ENCODE measurements at regions not wholly inside any gene's neighbourhood (a gene's known extent, or its start where the extent isn't known, plus 50 kb on each side); places are given as distances from the start of the nearest gene placed in this dataset.
"Not testable (repeated sequence)": the region's sequence is repeated elsewhere in the genome, so short reads cannot be mapped to it uniquely, and the experiment has no call there.

DNA sequence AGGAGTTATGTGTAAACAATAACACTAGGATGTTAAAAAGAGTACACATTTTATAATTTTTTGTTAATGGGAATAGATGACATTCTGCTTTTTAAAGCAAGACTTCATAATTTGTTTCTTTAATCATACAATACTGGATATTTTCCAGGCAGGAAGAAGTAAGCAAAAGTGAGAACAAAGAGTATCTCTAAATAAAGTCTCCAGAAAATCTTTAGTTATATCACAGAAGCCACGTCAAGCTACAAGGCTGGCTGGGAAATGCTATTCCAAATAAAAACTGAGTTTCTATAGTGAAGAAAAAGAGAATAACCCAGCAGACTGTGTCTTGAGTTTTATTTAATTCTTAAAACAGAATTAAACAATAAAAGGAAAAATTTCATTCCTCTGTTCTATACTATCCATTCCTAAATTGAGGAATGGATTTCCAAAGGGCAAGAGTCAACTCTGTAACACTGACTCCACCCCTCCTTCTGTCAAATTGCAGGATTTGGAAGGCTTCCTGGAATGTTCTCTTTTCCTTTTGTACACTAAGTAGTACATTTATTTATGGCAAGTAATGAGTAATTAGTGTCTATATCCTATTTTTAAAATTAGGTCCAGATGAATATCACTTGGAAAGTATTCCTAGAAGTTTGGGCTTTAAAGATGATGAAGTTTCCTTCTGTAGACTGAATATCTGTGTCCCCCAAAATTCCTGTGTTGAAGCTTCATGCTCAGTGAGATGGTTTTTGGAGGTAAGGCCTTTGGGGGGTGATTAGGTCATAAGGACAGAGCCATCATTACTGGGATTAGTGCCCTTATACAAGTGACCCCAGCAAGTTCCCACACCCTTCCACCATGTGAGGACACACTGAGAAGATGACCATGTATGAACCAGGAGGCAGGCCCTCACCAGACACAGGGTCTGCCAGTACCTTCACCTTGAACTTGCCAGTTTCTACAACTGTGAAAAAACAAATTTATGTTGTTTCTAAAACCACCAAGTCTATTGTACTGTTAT lies 290.9 kb downstream of the CRPPA start:
- DNase-seq = no peak

DNA sequence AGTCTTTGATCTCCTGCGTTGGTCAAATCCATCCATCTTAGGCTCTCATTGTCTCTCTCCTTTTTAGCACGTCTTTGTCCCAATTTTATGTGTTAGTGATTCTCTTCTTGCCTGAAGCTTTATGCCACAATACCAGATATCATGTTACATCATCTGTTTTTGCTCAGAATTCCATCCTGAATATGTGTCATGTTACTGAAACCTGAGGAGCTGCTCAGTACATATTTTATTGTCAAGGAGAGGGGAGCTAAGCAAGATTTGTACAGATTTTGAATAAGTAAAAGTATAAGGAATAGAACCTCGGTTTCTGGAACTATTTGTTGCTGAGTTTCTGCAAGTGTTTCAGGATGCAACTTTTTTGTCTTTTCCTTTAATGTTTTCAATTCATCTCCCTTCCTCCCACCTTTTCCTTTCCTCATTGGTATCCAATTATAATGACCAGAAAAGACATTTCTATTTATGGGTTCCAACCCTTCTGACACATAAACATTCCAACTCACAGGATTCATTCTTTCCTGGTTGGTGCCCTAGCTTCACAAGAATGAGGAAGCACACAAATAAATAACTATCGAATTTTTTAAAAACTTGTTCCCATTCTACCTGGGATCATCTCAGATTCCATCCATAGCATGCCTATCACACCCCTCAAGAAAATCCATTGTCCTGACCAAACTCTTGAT lies 291.8 kb downstream of the CRPPA start:
- peak; percentile 49 for DNase-seq

DNA sequence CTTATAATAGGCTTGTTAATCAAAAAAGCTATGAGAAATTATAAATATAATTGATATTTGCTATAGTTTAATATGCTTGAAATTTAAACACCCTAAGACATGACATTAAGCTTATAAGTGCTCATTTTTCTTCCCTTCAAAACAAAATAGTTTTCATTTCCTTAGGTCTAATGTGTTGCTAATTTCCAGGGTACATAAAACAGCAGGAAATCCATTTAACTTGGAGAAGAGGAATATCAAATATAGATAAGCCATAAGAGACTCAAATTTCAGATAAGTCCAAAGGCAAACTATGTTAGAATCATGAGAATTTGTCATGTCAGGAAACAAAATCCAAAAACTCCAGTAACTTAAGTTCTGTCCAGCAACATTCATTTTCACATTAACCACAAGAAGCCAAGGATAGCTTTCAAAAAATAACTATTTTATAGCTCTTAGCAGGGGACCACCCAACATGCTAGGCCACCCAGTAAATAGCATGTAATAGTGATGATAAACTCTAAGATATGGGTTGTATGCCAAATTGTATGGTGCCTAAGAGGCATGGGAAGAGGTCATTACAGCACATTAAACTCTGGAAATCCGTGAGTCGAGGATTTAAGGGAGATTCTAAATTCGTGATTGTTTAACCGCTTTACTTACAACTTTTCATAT lies 298.1 kb downstream of the CRPPA start:
- no peak for DNase-seq

DNA sequence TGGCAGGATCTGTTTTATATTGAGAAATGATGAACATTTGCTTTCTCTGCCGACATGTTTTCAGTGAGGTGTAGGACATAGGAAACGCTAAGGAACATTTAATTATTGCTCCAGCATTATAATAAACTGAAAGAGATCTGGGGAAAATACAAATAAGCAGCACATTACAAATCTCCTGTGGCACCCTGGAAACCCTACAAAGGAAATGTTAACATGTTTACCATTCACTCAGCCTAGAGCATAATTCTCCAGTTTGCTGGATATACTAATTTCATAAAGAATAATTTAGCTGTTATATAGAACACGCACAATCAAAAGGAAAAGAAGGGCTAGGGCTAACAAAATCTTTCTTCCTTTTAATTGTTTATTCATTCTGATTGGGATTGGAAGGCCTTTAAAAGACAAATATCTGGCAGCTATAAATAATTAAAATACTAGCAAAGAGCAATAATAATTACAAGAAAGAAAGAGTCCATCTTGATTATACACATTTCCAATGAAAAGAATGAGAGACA lies 299.4 kb downstream of the CRPPA start:
- no peak for DNase-seq

DNA sequence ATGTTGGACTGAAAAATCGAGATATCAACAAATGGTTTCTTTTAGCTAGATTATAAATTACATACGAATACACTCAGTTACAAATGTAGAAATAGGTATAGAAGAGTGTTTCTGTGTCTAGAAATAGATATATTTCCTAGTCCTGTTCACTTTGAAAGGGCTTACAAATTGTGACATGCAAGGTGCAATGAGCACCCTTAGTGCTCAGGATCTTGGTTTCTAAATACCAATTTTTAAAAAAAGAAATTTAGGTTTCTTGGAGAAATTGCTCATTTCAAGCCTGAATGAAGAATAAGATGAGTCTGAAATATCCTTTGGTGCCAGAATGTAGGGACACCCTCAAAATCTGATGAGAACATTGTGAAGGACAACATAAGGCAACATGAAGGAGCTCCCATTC lies 306.0 kb downstream of the CRPPA start:
- no peak for DNase-seq

DNA sequence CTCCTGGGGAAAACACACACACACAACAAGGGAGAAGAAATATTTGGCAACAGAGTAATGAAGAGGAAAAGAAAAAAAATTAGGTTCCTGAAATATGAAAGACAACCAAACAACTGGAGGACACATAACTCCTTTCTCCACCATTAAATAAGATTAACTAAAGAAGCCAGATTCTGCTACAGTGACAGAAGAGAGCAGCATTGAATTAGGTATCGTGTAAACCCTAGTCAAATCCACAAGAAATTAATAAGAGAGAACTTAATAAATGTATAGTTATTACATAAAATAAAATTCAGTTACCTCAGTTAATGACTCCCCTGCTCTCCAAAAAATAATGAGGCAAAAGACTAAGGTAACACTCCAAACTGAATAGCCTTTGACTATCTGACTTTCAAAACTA lies 306.7 kb downstream of the CRPPA start:
- DNase-seq = no peak

DNA sequence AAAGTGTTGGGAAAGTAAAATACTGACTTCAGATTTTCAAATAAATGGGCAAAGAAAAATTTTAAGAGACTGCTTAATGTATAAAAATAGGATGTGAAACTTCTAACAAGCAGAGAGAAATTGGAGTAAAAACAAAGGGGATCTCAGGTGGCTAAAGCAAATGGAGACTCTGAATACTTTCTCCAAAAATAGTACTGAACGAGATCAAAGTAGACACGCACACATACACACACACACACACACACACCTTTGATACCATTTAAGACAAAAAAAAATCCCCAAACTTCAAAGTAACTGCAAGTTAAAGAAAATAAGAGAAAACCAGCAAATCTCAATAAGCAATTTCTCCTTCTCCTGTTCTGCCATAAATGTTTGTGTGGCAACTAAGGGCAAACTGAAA lies 307.3 kb downstream of the CRPPA start:
- DNase-seq = no peak

DNA sequence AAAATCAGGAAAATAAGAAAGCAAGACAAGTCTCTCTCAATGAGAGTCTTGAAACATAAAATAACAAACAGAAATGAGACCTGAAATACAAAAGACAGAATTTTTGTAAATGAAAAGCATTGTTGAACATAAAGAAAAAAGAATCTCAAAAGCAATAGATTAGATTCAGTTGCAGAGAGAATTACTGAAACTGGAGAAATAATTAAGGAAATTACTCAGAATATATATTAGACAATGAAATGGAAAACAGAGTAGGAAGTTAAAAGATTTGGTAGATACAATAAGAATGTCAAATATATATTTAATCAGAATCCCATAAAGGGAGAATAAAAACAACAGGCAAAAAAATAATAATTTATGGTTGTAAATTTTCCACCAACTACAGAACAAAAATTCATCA lies 308.3 kb downstream of the CRPPA start:
- DNase-seq = no peak

DNA sequence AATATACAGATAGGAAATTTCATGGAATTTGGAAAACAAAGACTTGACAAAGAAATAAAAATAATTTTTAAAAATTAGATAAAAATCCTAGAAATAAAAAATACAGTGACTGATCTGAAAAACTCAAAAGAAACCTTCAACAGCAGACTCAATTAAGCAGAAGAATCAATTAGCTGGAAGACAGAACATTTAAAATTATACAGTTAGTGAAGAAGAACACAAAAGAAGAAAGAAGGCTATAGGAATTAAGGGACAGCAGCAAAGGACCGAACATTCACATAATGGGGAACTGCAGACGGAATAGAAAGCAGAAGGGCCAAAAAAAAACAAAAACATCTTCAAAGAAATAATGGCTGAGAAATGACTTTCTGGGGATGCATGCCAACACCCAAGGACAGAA lies 314.5 kb downstream of the CRPPA start:
- DNase-seq = no peak

DNA sequence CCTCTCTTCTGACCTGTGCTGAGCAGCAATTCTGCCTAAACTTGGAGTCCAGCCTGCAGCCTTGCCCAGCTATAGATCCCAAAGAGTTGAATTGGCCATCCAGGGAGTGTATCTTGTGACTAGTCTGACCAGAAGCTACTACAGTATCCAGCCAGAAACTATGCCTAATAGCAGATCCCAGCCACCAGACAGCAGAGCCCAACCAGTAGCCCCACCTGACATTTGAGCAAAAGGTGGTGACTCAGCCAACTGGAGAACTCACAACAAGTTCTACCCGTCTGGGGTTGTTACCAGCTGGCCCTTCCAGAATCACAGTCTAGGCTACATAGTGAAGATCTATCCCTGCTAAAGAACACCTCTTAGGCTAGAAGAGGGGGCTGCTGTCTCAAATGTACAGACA lies 315.0 kb downstream of the CRPPA start:
- no peak for DNase-seq

DNA sequence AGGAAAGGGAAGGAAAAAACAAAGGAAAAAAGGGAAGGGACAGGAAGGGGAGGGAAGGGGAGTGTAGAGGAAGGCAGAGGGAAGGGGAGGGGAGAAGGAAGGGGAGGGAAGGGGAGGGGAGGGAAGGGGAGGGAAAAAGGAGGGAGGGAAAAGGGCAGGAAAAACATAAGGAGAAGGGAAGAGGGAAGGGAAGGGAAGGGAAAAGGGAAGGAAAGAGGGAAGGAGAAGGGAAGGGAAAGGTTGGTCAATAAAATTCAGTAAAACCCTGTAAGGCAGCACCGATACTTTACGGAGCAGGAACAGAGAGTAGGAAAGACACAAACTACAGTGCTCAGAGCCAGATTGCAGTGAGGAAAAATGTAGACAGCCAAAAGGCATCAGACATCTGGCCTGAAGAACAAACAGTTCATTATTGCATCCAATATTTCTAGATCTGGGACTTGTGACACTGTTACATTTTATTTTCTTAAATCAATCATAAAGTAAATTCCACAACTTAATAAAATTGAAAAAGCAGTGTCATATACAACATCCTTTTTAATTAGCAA lies 322.0 kb downstream of the CRPPA start:
- DNase-seq = no peak

DNA sequence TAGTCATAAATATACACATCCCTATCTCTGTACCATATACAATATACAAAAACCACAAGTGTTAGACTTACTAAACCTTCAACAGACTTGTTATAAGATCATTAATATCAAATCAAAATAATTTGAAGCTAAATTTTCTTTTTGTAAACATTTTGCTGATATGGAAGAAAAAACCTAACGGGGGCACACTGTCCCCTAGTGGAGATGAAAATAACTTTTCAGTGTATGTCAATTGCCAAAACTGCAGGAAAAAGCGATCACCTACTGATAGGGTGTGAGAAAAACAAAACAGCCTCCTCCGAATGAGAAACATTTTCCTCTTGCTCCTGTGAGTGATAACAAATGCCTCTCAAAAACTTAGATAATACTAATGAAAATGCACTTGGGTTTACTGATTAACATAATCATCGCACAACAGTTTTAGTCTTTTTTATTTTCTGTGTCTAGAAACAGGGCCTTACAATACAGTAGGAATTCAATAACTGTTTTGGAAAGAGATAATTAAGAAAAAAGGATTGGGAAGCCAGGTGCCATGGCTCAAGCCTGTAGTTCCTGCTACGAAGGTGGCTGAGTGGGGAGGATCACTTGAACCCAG lies 322.7 kb downstream of the CRPPA start:
- DNase-seq = no peak

DNA sequence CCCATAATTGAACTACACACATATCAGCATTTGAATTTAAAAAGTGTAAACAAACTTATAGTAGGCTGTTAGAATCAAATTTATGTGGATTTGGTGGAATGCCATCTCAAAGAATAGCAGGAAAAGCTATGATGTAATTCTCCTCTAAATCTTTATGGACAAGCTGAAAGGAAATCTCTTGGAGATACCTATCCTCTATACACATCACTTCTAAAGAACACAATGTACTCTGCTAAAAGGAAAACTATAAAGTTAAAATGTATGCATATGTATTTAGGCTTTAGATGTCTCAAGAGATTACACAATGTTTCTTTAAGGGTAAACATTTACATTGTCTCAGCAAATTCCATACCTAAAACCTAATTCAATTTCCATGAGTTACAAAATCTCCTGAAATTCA lies 323.3 kb downstream of the CRPPA start:
- DNase-seq = no peak

DNA sequence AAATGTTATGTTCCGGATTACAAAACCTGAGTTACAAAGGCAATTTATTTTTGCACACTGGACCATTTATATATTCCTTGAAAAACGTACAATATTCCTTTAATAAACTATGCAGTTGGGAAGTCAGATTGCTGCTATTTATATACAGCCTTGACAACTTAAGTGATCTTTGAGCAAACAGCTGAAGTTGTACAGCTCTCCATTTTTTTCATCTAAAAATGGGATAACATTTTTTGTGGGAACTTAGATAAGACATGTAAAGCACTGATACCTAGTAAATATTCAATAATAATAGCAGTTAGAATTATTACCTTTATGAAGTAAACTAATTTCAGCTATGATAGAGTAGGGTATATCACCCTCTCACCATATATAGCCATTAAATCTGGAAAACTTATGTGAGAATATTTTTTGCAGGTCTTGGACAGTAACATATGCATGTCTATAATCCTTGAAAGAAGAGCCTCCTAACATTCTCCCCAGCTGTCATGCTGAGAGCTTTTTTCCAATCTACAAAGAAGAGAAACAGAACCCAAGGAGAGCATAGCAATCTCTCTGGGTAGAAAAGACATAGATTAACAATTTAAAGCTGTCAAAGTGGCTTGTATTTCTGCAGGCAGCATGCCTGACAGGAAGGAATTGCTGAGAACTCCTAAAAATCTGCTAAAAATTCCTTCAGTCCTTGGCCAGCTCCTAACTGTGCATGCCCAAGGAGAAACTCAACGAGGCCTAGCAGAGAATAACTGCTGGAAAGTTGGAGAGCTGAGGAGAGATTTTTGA lies 326.0 kb downstream of the CRPPA start:
- no peak for DNase-seq

DNA sequence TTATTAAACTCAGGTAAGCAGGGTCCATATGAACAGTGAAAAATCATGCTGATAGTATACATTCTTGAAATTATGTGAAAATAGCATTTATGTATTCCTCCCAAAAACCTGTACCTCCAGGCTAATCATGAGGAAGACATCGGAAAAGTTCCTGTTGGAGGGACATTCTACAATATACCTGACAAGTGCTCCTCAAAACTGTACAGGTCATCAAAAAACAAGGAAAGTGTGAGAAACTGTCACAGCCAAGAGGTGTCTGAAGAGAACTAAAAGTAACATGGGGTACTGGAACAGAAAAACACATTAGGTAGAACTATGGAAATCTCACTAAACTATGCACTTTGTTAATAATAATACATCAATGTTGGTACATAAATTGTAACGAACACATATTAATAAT lies 326.7 kb downstream of the CRPPA start:
- DNase-seq = no peak

DNA sequence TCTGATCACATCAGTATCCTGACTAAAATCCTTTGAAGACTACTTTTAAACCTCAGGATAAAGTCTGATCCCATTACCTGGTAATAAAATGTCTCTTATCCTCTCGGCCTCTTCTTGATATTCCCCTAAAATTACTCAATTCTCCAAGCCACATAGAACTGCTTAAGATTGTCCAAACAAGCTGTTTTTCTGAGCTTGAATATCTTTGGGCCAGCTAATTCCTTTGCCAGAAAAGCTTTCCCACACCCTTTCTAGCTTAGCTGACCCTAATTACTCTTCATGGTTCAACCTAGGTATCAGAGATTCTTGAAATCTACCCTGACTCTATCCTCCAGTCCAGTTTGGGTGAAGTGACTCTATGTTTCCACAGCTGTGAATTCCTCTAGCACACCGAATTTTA lies 328.6 kb downstream of the CRPPA start:
- no peak for DNase-seq

DNA sequence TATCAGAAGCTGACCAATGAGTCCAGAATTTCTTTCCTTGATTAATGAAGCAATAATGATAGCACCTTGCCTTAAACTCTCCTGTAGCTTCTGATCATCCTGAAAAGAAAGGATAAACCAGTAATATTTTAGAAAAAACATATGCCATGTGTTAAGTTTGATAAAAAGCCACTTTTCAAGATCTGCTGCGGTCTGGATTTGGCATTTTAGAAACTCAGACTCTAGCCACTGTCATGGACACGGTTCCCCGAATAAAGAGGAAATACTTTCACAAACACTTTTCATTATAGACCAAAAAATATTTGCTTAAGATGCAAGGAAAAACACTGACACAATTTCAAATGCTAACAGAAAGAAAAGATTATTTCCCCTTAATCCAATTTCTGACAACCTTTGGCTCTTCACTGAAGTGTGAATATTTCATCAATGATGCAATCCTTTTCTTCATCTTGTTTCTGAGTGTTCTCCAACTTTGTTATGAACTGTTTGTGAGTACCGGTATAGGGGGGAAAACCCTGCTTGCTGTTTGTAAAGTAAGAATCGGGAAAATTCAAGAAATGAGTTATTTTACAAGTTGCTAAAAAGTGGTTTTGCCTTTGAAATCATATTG lies 329.5 kb downstream of the CRPPA start:
- DNase-seq = no peak

DNA sequence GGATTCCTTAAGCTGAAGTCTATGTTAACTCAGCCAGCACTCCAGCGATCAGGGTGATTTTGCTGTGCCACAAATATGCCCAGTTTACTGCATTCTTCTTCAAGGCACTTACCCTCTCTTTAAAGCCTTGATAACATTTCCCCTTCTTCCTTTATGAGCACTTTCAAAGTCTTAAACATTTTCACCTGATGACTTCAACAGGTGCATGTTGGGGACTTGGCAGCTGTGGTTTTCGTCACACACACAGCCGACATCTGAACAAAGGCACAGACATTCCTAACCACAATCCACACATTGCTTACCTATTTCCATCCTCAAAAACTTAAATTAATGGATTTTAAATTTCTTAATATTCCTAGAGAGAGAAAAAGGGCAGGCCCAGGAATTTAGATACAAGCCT lies 331.5 kb downstream of the CRPPA start:
- no peak for DNase-seq

DNA sequence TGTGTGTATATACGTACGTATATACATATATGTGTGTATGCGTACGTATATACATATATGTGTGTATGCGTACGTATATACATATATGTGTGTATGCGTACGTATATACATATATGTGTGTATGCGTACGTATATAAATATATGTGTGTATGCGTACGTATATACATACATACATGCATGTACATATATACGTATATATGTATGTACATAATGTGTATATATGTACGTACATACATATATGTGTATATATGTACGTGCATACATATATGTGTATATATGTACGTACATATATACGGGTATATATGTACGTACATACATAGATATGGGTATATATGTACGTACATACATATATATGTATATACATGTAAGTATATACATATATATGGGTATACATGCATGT lies 332.1 kb downstream of the CRPPA start:
- DNase-seq = no peak

DNA sequence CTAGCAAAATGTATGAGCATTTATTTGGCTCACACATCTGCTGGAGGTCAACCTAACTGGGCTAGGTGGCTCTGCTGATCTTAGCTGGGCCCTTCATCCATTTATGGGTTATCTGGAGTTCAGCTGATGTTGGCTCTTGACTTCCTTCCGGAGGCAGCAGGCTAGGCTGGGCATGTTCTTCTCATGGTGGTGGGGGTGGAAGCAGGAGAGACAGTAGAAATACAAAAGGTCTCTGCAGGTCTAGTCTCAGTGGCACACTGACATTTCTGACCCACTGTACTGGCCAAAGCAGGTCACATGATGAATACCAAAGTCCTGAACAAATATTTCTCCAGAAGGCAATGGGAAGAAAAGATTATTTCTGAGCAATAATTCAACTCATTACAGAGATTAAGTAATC lies 334.6 kb downstream of the CRPPA start:
- no peak for DNase-seq

DNA sequence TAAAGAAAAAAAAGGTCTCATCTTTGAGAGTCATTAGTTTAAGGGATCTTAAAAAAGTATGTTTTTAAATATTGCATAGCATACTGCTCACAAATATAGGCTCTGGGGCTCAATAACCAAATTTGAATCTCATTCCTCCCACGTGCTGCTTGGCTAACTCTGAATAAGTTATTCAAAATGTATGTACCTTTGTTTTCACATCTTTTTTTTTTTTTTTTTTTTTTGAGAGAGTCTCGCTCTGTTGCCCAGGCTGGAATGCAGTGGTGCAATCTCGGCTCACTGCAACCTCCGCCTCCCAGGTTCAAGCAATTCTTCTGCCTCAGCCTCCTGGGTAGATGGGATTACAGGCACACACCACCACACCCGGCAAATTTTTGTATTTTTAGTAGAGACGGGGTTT lies 335.6 kb downstream of the CRPPA start:
- not testable (repeated sequence) for DNase-seq

DNA sequence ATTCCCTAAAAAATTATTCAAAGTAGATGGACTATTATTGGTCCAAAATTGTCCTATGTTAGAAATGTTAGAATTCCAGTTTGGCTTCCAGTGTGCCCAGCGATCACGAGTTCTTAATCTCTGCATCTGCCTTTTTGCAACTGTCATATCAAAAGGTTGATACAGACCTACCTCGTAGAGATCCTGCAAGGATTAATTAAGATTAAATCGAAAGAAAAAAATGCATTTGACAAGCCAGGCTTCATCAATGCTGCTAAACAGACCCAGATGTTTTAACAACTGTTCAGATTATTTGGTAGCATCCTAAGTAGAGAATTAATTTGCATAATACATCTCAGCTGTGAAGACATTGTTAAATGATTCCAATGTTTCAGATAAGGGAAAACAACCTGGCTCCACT lies 336.5 kb downstream of the CRPPA start:
- DNase-seq = no peak
